GM21447 (cell line): ENCODE measurements at regions not wholly inside any gene's neighbourhood (a gene's known extent, or its start where the extent isn't known, plus 50 kb on each side); places are given as distances from the start of the nearest gene placed in this dataset.
"Not testable (repeated sequence)": the region's sequence is repeated elsewhere in the genome, so short reads cannot be mapped to it uniquely, and the experiment has no call there.

Source experiments
- ATAC-seq: cut with Tn5 transposase; IDR thresholded peaks from one replicate; pipeline ENCODE4 v1.9.1; 2021; ENCODE audit not compliant: unreplicated experiment

- no peak for ATAC-seq
These were observed 873.5 kb downstream of the OTOL1 start for GRCh38 chr3:162370141-162370540.

DNA sequence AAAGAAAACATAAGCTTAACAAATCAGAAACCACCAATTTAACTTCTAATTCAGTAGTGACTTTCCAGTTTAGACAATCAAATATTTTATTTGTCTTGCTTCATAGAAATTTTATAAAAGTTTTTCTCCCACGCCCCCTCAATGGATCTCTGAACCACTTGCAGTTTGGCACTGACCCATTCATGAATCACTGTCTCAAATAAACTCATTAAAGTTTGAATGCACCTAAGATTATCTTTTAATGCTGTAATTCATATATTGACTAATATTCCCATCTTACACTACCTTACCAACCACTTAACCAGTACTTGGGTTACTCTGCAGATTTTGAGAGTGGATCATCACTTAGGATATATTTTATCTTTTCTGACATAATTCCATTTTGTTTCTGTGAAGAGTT, 880.2 kb downstream of the OTOL1 start:
- no peak for ATAC-seq

DNA sequence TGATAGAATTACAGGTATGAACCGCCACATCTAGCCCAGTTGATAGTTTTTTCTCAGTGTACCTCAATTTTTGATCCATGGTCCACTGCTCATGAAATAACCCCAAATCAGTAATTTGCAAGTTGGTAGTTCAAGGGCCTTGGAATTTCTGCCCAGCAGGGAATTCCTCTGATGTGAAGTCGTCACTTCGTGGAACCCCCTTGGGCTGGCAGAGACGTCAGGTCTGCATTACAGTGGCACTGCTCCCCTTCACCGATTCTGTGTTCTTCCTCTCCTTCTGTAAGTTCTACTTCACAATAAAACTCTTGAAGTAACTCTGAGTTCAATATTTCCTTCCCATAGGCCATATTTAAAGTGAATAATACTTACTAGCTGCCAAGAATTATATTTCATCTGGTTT, 881.0 kb downstream of the OTOL1 start:
- ATAC-seq, result no peak

DNA sequence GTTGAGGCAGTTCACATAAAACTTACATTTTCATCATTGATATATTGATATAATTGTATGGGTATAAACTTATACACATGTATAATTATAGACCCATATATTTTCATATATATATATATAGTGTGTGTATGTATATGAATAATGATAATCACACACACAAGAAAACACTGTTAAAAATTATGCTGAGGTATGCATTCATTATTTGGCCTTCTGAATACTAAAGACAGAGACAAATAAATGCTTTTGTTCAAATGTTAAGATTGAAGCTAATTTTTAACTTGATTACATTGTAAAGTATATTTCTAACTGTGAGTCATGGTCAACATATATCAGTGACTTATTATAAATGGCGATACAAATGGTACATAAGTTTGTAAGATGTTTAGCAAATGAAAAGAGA, 888.8 kb downstream of the OTOL1 start:
- ATAC-seq, result no peak

GRCh38 chr3:162390891-162391290, 894.3 kb downstream of the OTOL1 start:
- no peak for ATAC-seq

DNA sequence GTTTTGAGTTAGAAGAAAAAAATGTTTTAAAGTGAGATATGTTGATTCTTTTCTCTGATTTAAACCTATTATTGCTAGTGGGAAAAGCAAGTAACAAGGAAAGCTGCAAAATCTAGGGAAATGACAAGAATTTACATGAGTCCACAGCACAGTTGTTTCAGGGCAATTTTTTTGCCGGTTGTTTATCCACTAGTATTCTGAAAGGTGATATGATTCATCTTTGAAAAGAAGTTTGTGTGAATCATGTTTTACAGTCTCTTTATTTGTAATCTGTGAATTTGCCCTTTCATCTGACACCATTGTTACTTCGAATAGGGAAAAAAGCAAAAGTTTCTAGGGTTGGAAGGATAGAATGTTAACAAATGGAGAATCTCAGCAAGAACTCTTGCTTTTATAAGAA, 894.7 kb downstream of the OTOL1 start:
- no peak for ATAC-seq

DNA sequence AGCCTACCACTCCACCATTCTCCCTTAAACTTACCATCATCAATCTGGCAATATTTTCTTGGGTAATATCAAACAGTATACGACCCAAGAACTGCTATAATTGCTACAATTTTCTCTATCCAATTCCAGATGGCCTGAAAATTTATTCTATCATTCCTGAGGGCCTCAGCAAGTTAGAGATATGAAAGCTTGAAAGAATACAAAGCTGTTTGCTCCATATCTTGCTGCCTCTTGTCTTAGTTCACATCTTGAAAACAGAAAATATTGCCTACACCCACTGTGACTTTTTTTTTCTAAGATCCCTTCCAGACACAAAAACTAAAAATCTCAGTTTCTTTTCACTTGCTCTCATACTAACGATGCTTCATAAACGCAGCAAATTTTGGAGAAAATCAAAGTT, 898.9 kb downstream of the OTOL1 start:
- no peak for ATAC-seq

DNA sequence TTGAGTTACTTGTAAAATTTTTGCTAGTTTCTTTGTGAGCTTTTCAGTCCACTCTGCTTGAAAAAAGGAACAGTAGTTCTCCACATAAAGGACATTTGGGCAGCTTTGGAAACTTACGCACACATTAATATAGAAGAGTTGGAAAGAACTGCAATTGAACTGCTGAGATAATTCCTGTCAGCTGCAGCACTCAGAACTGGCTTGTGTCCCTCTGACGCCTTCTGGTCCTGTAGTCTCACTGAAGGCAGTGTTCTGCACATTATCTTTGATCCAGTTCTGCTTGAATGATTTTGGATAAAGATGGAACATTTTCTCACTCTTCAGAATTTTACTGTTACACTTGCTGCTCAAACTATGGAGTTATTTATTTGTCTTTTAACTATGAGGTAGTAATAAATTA, 901.9 kb downstream of the OTOL1 start:
- ATAC-seq, result no peak

GRCh38 chr3:162400697-162401096, 904.1 kb downstream of the OTOL1 start:
- ATAC-seq, result no peak

- ATAC-seq, result not testable (repeated sequence)
These were observed 914.9 kb downstream of the OTOL1 start for GRCh38 chr3:162411556-162411955.

- no peak for ATAC-seq
These were observed 925.1 kb downstream of the OTOL1 start for GRCh38 chr3:162421721-162422120.

- ATAC-seq, result no peak
These were observed 931.6 kb downstream of the OTOL1 start for GRCh38 chr3:162428192-162428591.

DNA sequence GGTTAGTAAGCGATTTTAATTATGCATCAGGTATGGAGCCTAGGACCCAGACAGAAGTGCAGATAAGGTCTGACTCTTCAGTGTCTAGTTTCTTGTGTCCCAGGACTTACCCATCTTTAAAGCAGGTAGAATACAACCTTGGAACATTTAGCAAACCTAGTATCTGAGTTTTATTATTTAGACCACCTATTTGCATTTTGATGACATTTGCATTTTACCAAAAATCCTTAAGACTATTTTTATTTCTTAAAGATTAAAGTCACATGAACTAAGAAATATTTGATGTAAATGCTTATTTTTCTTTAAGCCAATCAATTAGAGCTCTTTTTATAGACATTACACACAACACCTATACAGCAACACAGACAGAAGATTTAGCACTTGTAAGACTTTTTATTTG, 939.1 kb downstream of the OTOL1 start:
- no peak for ATAC-seq

GRCh38 chr3:162436826-162437225, 940.2 kb downstream of the OTOL1 start:
- no peak for ATAC-seq

DNA sequence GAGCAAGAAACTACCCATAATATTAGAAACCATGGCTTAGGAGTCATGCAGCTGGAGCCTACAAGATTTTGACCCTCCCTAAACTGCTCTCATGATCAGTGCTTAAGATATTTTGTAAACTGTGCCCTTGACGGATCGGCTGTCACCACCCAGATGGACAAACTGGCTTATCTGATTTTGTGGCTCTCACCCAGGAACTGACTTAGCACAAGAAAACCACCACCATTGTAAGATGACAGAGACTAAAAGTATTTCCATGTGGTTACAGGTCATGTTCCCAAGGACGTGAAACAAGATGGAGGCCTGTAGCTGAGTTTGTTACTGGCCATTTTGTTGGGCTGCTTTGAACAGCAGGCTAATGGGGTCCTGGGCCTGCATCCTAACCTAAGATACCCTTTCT, 940.9 kb downstream of the OTOL1 start:
- ATAC-seq, result no peak

DNA sequence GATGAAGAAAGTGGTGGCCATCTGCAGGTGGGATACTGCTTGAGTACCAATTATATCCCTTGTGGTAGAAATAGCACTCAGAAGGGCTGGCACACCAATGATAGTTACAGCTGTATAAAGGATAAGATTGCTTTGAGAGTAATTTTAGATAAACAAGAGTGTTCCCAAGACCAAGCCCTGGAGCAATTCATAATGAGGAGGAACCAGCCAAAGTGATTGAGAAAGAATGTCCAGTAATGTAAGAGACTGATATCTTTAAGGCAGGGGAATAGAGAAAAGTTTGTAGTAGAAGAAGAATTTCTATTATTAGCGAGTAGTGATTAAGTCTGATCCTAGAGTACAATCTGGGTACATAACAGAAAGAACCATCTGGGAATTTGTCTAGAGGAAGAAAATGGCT, 945.1 kb downstream of the OTOL1 start:
- no peak for ATAC-seq

DNA sequence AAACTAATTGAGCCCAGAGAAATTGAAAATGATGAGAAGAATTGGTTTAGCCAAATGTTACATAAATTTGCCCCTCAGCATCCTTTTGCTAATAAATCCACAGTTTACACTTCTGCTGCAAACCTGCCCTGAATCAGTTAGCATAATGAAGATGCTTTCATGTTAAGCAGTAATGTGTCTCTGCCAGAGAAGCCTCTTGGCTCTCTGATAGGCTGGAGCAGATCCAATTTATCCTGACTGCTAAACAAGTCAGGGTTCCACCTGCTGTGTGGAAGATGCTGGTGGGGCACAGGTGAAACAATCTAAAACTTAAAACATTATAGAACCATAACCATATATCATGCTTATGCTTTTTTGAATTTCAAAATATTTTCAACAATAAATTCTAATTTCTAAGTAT, 946.8 kb downstream of the OTOL1 start:
- ATAC-seq, result no peak

DNA sequence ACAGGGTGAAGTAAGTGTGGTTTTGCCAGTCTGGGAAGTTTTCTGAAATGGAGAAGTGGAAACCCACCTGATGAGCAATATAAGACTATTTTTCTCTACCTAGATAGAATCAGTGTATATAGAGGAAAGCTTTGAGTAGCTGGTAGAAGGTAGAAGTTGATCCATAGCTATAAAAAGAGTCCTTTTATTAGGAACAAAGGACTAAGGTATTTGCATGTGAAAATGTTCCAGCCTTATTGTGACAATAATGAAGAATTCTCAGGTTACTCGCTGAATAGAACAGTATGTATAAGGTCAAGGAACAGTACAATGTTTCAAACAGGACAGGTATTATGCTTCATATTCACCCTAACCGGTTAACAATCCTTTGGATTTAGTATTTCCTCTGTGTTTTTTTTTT, 972.2 kb downstream of the OTOL1 start:
- ATAC-seq, result no peak

DNA sequence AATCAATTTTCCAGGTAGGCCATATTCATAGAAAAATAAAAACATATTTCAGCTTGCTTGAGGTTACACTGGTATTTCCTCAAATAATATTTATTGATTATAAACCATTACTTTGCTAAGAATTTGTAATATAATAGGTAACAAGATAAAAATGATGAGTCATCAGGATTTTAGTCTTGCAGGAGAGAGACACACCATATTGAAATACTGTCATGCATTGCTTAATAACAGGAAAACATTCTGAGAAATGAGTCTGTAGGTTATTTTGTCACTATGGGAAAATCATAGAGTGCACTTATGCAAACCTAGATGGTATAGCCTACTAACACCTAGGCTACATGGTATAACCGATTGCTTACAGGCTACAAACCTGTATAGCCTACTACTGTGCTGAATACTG, 990.5 kb downstream of the OTOL1 start:
- ATAC-seq, result no peak

- no peak for ATAC-seq
These were observed 993.2 kb downstream of the OTOL1 start for GRCh38 chr3:162489853-162490252.

GRCh38 chr3:162491952-162492351, 995.3 kb downstream of the OTOL1 start:
- ATAC-seq, result no peak

DNA sequence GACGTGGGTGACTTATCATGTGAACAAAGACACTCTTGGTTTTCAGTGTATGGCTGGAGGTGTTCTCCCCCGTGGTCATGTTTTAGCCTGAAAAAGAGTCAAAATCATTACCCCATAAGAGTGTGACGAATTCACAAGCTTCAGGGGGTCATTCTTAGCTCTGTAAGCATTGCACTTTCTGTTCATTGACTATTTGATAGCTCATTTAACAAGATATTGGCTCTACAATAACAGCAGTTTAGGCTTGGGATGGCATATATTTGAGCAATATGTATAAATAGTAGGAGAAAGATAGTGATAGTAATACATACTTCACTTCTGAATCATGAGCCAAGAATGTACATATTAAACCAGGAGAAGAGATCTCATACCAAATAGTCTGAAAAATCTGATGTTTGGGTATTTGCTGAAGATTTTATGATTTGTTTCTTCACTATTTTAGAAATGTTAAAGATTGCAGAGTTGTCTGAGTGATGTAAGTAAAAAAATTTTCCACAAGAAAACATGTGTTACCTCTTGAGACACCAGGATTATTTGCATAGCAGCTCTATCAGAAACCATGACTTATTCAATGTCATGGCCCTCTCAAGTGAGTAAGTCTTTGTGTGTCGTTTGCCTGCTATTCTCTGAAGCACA, 996.0 kb downstream of the OTOL1 start:
- ATAC-seq, result no peak

DNA sequence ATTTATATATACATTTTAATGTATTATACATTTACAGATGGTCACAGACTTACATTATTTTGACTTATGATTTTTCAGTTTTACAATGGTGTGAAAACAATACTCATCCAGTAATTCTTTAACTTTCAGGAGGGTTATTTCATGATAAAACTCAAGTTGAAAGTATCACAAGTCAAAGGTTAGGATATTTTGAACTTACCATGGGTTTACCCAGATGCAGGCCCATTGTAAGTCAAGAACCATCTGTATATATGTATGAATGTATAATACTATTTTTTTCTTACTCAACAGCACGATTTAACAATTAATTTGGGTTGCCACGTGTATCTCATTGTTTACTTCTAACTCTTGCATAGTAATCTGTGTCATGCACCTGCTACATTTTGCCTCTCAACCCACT, 1002.0 kb downstream of the OTOL1 start:
- no peak for ATAC-seq

- ATAC-seq, result no peak
These were observed 1010.8 kb downstream of the OTOL1 start for GRCh38 chr3:162507397-162507796.
